GM08714 (cell line): ENCODE measurements at regions not wholly inside any gene's neighbourhood (a gene's known extent, or its start where the extent isn't known, plus 50 kb on each side); places are given as distances from the start of the nearest gene placed in this dataset.
"Not testable (repeated sequence)": the region's sequence is repeated elsewhere in the genome, so short reads cannot be mapped to it uniquely, and the experiment has no call there.

ENCODE experiments used
- H3K4me3 ChIP-seq: fragments of 200-500 bp; sonication (Bioruptor generic); 2 replicates; pipeline ENCODE4 v1.5.1; 2014; ENCODE audit warnings: mild to moderate bottlenecking, low read length, inconsistent platforms
- ZNF274 ChIP-seq: IDR thresholded peaks from 2 replicates; pipeline ENCODE4 v1.6.1; 2012; ENCODE audit warnings: mild to moderate bottlenecking, low read depth, low read length

DNA sequence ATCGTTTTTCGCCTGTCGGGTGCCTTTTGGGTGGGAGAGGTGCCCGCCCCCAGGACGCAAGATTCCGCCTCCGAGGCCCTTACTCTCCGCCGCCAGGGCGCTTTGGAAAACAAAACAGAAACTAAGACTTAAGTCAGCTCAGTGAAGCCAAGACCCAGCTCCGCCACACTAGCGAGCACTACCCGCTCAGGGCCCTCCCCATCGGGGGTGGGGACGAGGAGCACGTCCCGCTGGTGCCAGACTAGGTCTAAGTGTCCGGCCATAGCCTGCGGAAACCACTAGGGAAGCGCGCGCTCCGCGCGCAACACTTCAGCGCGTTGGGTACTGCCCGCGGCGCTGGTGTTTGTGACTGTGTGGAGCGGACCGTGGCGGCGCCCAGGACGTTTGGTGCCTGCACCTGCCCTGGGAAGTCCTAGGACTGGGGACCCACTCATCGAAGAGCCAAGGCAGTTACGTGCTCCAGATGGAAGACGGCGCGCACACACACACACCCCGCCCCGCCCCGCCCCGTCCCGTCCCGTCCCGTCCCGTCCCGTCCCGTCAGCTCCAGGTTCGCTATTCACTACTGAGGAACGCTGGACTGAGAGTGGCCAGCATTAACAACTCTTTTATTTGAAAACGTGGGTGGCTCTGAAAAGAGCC is 57.6 kb upstream of the BOLA1 start:
- not testable (repeated sequence) for H3K4me3 ChIP-seq

GRCh38 chr1:149842458-149843064 is 56.8 kb upstream of the BOLA1 start:
- H3K4me3 ChIP-seq, result not testable (repeated sequence)

GRCh38 chr1:149843431-149844041 is 55.8 kb upstream of the BOLA1 start:
- peak overlapping the region; percentile 99 for H3K4me3 ChIP-seq
- no peak for TF ChIP-seq ZNF274

GRCh38 chr1:149844101-149844500 is 55.3 kb upstream of the BOLA1 start:
- no peak for TF ChIP-seq ZNF274
- peak overlapping the region; percentile 99; the same call in 1 of the 2 replicates for H3K4me3 ChIP-seq

DNA sequence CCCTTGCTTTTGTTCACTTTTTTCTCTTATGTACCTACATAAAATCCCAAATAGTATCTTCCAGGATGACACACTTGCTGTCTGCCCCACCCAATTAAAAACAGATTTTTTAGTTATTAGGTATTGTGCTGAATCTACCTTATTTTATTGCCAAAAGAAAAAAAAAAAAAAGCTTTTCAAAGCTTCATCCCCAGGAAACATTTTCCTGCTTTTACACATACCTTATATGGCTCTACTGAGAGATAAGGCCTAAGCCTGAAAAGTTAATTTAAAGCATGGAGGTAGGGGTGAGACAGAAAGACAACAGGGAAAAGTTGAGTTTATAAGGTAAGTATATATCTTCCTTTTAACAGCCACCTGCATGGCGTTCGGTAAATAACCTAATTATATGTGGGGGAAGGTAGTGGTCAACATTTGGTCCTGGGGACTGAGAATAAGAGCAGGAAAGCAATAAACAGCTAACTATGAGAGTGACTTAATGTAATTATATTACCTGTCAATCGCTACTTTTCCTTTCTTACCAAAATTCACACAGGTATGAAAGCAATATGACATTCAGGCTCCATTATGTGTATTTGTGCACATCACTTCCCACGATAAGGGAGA is 54.6 kb upstream of the BOLA1 start:
- peak overlapping the region; percentile 99; the same call in 1 of the 2 replicates for H3K4me3 ChIP-seq

GRCh38 chr1:149845416-149845815 is 54.0 kb upstream of the BOLA1 start:
- H3K4me3 ChIP-seq, result peak overlapping the region; percentile 61
- no peak for TF ChIP-seq ZNF274

More for the DNA sequence above, 54.6 kb upstream of the BOLA1 start:
- TF ChIP-seq ZNF274, result no peak

- H3K4me3 ChIP-seq, result no peak overlapping the region
- TF ChIP-seq ZNF274, result no peak
Observed at GRCh38 chr1:149846042-149846441, 53.3 kb upstream of the BOLA1 start.

DNA sequence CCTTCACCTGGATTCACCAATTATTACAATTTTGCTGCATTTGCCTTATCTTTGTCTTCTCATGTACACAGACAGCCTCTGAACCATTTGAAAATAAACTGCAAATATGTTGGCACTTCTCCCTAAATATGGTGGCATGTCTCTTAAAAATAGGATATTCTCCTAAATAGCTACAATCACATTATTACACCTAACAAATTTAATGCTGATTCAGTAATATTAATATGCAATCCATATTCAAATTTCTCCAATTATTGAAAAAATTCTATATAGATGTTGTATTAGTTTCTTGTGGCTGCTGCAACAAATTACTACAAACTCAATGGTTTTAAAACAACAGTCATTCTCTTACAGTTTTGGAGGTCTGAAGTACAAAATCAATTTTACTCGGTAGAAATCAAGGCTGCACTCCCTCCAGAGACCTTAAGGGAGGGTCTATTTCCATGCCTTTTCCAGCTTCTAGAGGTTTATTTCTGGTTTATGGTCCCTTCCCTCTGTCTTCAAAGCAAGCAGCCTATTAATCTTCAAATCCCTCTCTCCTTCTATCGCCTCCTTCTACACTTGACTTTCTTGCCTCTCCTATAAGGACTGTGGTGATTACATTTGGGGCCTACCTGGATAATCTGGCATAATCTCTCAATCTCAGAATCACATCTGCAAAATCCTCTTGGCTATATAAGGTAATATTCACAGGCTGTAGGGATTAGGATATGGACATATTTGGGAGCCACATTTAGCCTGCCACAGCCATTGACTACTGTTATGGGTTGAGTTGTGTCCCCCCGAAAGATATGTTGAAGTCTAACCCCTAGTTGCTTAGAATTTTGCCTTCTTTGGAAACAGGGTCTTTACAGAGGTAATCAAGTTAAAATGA is 52.5 kb upstream of the BOLA1 start:
- no peak overlapping the region for H3K4me3 ChIP-seq
- TF ChIP-seq ZNF274, result no peak

GRCh38 chr1:149848340-149849110 is 50.8 kb upstream of the BOLA1 start:
- H3K4me3 ChIP-seq, result peak overlapping the region; percentile 99
- no peak for TF ChIP-seq ZNF274

- TF ChIP-seq ZNF274, result no peak
- H3K4me3 ChIP-seq, result peak overlapping the region; percentile 99
Observed at GRCh38 chr1:149849111-149849946, 50.0 kb upstream of the BOLA1 start.
